ENCODE measurements at regions not wholly inside any gene's neighbourhood (a gene's known extent, or its start where the extent isn't known, plus 50 kb on each side); places are given as distances from the start of the nearest gene placed in this dataset.

- H3K36me3 ChIP-seq (ENCODE audit: insufficient read depth, low read length): no peaks in the 10 kb centered on the region
- H4K20me1 ChIP-seq (ENCODE audit: insufficient read depth, low read length, poor library complexity, severe bottlenecking): no peaks in the 10 kb centered on the region
- TF ChIP-seq EZH2phosphoT487 (IDR thresholded peaks at IDR 0.05; ENCODE audit: borderline replicate concordance): no peak
- TF ChIP-seq CTCF (conservative IDR thresholded peaks at IDR 0.05; ENCODE audit: low read length): no peak
- no peaks in the 10 kb centered on the region for H3F3A ChIP-seq (ENCODE audit: low read depth)
- H3K4me3 ChIP-seq (ENCODE audit: low read length, poor library complexity, severe bottlenecking): no peak overlapping the region
- no peak overlapping the region for H3K4me2 ChIP-seq (ENCODE audit: low read depth, low read length, poor library complexity, severe bottlenecking)
- no peaks in the 10 kb centered on the region for H3K27me3 ChIP-seq (ENCODE audit: insufficient read depth, low read length, poor library complexity, severe bottlenecking)
- H3K79me2 ChIP-seq (ENCODE audit: insufficient read depth, low read length): no peaks in the 10 kb centered on the region
- H3K9me2 ChIP-seq (replicated peaks; ENCODE audit: low read depth, low read length): no peaks in the 10 kb centered on the region
- no peaks in the 10 kb centered on the region for H3K9me3 ChIP-seq (ENCODE audit: insufficient read depth, low read depth, low read length)
- no peak overlapping the region for H2AFZ ChIP-seq (ENCODE audit: low read length)
- no peaks in the 10 kb centered on the region for H3K4me1 ChIP-seq (ENCODE audit: insufficient read depth, low read length, poor library complexity, severe bottlenecking)
- H3K9ac ChIP-seq (ENCODE audit: low read depth, low read length, poor library complexity, severe bottlenecking): no peak overlapping the region
Measured at GRCh38 chr12:42774238-42774637, 184.7 kb upstream of the PRICKLE1 start.

- Histone ChIP-seq H3K27me3 (ENCODE audit: insufficient read depth, low read length, poor library complexity, severe bottlenecking) (no peaks in the 10 kb centered on the region), H3K36me3 (ENCODE audit: insufficient read depth, low read length) (no peaks in the 10 kb centered on the region), H3F3A (ENCODE audit: low read depth) (no peaks in the 10 kb centered on the region), H3K9ac (ENCODE audit: low read depth, low read length, poor library complexity, severe bottlenecking) (no peak overlapping the region), H3K79me2 (ENCODE audit: insufficient read depth, low read length) (no peaks in the 10 kb centered on the region), H3K4me2 (ENCODE audit: low read depth, low read length, poor library complexity, severe bottlenecking) (no peak overlapping the region), H3K9me2 (replicated peaks; ENCODE audit: low read depth, low read length) (no peaks in the 10 kb centered on the region), H3K4me1 (ENCODE audit: insufficient read depth, low read length, poor library complexity, severe bottlenecking) (no peaks in the 10 kb centered on the region), H4K20me1 (ENCODE audit: insufficient read depth, low read length, poor library complexity, severe bottlenecking) (no peaks in the 10 kb centered on the region), H3K4me3 (ENCODE audit: low read length, poor library complexity, severe bottlenecking) (no peak overlapping the region), H3K9me3 (ENCODE audit: insufficient read depth, low read depth, low read length) (no peaks in the 10 kb centered on the region), H2AFZ (ENCODE audit: low read length) (no peak overlapping the region)
- no peak for TF ChIP-seq CTCF (conservative IDR thresholded peaks at IDR 0.05; ENCODE audit: low read length)
Measured at GRCh38 chr12:42770261-42770660, 180.7 kb upstream of the PRICKLE1 start.

- Histone ChIP-seq H3K36me3 (ENCODE audit: insufficient read depth, low read length) (no peaks in the 10 kb centered on the region), H4K20me1 (ENCODE audit: insufficient read depth, low read length, poor library complexity, severe bottlenecking) (no peaks in the 10 kb centered on the region), H3K9ac (ENCODE audit: low read depth, low read length, poor library complexity, severe bottlenecking) (no peak overlapping the region), H3K9me2 (replicated peaks; ENCODE audit: low read depth, low read length) (no peaks in the 10 kb centered on the region), H3K4me3 (ENCODE audit: low read length, poor library complexity, severe bottlenecking) (no peak overlapping the region), H3K4me1 (ENCODE audit: insufficient read depth, low read length, poor library complexity, severe bottlenecking) (no peaks in the 10 kb centered on the region), H3K4me2 (ENCODE audit: low read depth, low read length, poor library complexity, severe bottlenecking) (no peak overlapping the region), H3K9me3 (ENCODE audit: insufficient read depth, low read depth, low read length) (no peaks in the 10 kb centered on the region), H3F3A (ENCODE audit: low read depth) (no peaks in the 10 kb centered on the region), H2AFZ (ENCODE audit: low read length) (no peak overlapping the region), H3K79me2 (ENCODE audit: insufficient read depth, low read length) (no peaks in the 10 kb centered on the region), H3K27me3 (ENCODE audit: insufficient read depth, low read length, poor library complexity, severe bottlenecking) (no peaks in the 10 kb centered on the region)
- no peak for TF ChIP-seq CTCF (conservative IDR thresholded peaks at IDR 0.05; ENCODE audit: low read length)
- TF ChIP-seq EZH2phosphoT487 (IDR thresholded peaks at IDR 0.05; ENCODE audit: borderline replicate concordance): no peak
Measured at GRCh38 chr12:42769455-42769854, 179.9 kb upstream of the PRICKLE1 start.
